ENCODE measurements at regions not wholly inside any gene's neighbourhood (a gene's known extent, or its start where the extent isn't known, plus 50 kb on each side); places are given as distances from the start of the nearest gene placed in this dataset.

DNA sequence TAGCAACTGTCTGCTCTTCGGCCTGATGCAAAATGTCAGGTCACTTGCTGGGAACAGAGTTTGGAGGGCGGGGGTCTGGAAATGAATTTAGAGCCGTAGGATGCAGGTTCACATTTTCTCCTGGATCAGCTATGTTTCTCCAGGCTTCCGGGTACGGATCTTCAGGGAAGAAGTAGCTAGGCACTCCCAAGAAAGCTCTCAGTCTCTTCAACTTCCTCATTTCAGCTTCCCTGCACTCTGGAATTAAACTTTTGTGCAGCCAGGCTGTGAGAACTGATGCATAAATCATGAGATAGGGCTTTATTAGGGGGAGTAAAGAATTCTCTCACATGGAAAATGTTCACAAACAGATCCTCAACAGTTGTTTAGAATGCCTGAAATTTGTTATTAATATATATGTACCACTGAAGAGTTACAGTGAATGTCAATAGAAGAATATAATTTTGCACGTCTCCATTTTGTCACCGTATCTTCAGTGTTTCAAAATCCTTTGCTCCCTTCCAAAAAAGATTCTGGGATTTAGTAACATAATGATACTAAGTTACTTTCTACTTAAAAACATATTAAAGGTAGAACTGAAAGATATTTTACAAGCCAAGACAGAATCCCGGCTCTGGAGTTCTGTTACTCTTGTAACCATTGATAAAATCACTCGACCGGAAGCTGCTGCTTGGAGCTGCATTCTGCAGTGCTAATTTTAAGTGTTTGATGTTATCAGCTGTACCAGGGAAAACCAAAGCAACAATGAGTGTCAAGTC is 178.5 kb upstream of the P2RY1 start:
- H3K9me3 ChIP-seq (ENCODE audit: control insufficient read depth, low read length) = no peaks in the 10 kb centered on the region
- no peaks in the 10 kb centered on the region for H3K4me1 ChIP-seq (ENCODE audit: control insufficient read depth, insufficient read depth, low read length)
- no peak overlapping the region for H3K9ac ChIP-seq (ENCODE audit: low read length)
- no peaks in the 10 kb centered on the region for H3K27me3 ChIP-seq (ENCODE audit: control insufficient read depth, insufficient read depth, low read length)
- H3K4me3 ChIP-seq (ENCODE audit: low read length) = no peak overlapping the region
- H3K36me3 ChIP-seq (ENCODE audit: control insufficient read depth, insufficient read depth, low read length) = no peaks in the 10 kb centered on the region

DNA sequence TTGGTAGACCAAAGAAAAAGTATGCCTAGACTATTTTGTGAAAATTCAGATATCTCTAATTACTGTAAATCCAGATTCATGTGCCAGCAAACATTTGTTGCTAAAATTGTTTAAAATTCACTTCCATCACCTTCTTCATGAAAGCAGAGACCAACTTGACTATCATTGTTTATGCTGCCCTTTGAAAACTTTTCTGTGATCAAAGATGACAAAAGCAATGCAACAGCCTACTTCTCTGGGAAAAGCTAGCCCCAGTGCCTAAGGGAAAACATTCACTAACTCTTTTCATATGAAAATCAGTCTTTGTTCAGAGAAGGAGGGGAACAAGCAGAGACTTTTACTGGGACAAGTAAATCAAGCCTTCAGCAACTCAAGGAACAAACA is 178.0 kb upstream of the P2RY1 start:
- H3K27me3 ChIP-seq (ENCODE audit: control insufficient read depth, insufficient read depth, low read length) = no peaks in the 10 kb centered on the region
- no peaks in the 10 kb centered on the region for H3K36me3 ChIP-seq (ENCODE audit: control insufficient read depth, insufficient read depth, low read length)
- no peak overlapping the region for H3K9ac ChIP-seq (ENCODE audit: low read length)
- H3K4me3 ChIP-seq (ENCODE audit: low read length) = no peak overlapping the region
- no peaks in the 10 kb centered on the region for H3K9me3 ChIP-seq (ENCODE audit: control insufficient read depth, low read length)
- H3K4me1 ChIP-seq (ENCODE audit: control insufficient read depth, insufficient read depth, low read length) = no peaks in the 10 kb centered on the region

DNA sequence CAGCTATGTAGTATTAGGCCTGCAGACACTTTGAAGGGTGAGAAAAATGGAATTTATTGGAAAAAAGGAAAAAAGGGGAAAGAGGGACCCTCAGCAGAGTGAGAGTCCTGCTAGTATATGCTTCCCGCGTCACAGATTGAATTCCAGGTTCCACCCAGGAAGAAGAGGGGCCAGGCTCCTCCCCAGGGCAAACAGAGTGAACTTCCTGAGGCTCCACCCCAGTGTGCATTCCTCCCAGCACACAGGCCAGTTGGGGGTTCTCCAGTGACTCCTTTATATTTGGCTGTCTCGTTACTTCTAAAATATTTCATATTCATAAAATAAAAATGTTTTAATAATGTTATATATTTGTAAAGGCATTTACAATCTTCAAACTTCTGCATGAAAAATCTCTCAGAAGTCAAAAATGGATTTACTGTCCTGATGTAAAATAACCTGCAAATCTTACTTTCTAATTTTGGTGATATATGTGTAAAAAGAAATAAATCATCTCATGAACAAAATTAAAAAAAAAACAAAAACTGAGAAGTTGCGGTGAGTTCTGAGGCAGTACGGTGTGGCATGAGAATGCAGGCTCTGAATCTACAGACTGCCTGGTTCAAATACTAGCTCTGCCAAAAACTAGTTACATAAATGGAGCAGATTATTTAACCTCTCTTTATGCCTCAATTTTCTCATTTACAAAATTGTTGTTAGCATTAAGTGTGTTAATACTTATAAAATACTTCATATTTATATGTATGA is 175.8 kb upstream of the P2RY1 start:
- Histone ChIP-seq H3K9me3 (ENCODE audit: control insufficient read depth, low read length) (no peaks in the 10 kb centered on the region), H3K9ac (ENCODE audit: low read length) (no peak overlapping the region), H3K4me3 (ENCODE audit: low read length) (no peak overlapping the region), H3K27me3 (ENCODE audit: control insufficient read depth, insufficient read depth, low read length) (no peaks in the 10 kb centered on the region), H3K36me3 (ENCODE audit: control insufficient read depth, insufficient read depth, low read length) (no peaks in the 10 kb centered on the region), H3K4me1 (ENCODE audit: control insufficient read depth, insufficient read depth, low read length) (no peaks in the 10 kb centered on the region)

DNA sequence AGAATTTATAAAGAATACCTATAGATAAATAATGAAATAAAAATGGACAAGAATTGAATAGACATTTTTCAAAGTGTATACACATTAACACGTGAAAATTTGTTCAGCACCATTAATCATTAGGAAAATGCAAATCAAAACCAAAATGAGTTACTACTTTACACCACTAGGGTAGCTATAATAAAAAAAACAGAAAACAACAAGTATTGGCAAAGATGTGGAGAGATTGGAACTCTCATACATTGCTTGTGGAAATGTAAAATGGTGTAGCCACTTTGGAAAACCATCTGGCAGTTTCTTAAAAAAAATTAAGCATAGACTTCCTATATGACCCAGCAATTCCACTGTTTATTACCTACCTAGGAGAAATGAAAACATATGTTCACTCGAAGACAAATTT is 172.8 kb upstream of the P2RY1 start:
- Histone ChIP-seq H3K9me3 (ENCODE audit: control insufficient read depth, low read length) (no peaks in the 10 kb centered on the region), H3K9ac (ENCODE audit: low read length) (no peak overlapping the region), H3K4me1 (ENCODE audit: control insufficient read depth, insufficient read depth, low read length) (no peaks in the 10 kb centered on the region), H3K4me3 (ENCODE audit: low read length) (no peak overlapping the region), H3K36me3 (ENCODE audit: control insufficient read depth, insufficient read depth, low read length) (no peaks in the 10 kb centered on the region), H3K27me3 (ENCODE audit: control insufficient read depth, insufficient read depth, low read length) (no peaks in the 10 kb centered on the region)

- Histone ChIP-seq H3K9me3 (ENCODE audit: control insufficient read depth, low read length) (no peaks in the 10 kb centered on the region), H3K27me3 (ENCODE audit: control insufficient read depth, insufficient read depth, low read length) (no peaks in the 10 kb centered on the region), H3K4me1 (ENCODE audit: control insufficient read depth, insufficient read depth, low read length) (no peaks in the 10 kb centered on the region), H3K9ac (ENCODE audit: low read length) (no peak overlapping the region), H3K4me3 (ENCODE audit: low read length) (no peak overlapping the region), H3K36me3 (ENCODE audit: control insufficient read depth, insufficient read depth, low read length) (no peaks in the 10 kb centered on the region)
Measured at GRCh38 chr3:152664766-152665165, 170.2 kb upstream of the P2RY1 start.

DNA sequence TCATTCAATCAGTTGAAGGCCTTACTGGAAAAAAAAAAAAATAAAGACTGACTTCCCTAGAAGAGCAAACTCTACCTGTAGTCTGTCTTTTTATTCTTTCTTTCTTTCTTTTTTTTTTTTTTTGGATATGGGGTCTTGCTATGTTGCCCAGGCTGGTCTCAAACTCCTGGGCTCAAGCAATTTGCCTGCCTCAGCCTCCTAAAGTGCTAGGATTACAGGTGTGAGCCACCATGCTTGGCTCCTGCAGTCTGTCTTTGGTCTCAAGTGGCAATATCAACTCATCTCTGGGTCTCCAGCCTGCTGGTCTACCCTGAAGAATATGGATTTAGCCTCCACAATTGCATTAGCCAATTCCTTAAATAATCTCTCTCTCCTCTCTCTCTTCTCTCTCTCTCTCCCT is 167.7 kb upstream of the P2RY1 start:
- H3K4me3 ChIP-seq (ENCODE audit: low read length) = no peak overlapping the region
- H3K4me1 ChIP-seq (ENCODE audit: control insufficient read depth, insufficient read depth, low read length) = no peaks in the 10 kb centered on the region
- no peaks in the 10 kb centered on the region for H3K9me3 ChIP-seq (ENCODE audit: control insufficient read depth, low read length)
- no peaks in the 10 kb centered on the region for H3K36me3 ChIP-seq (ENCODE audit: control insufficient read depth, insufficient read depth, low read length)
- no peak overlapping the region for H3K9ac ChIP-seq (ENCODE audit: low read length)
- H3K27me3 ChIP-seq (ENCODE audit: control insufficient read depth, insufficient read depth, low read length) = no peaks in the 10 kb centered on the region

GRCh38 chr3:152669560-152669959 is 165.4 kb upstream of the P2RY1 start:
- no peaks in the 10 kb centered on the region for H3K36me3 ChIP-seq (ENCODE audit: control insufficient read depth, insufficient read depth, low read length)
- no peaks in the 10 kb centered on the region for H3K4me1 ChIP-seq (ENCODE audit: control insufficient read depth, insufficient read depth, low read length)
- H3K27me3 ChIP-seq (ENCODE audit: control insufficient read depth, insufficient read depth, low read length) = no peaks in the 10 kb centered on the region
- no peaks in the 10 kb centered on the region for H3K9me3 ChIP-seq (ENCODE audit: control insufficient read depth, low read length)
- no peak overlapping the region for H3K4me3 ChIP-seq (ENCODE audit: low read length)
- no peak overlapping the region for H3K9ac ChIP-seq (ENCODE audit: low read length)

GRCh38 chr3:152671446-152672319 is 163.2 kb upstream of the P2RY1 start:
- H3K4me3 ChIP-seq (ENCODE audit: low read length) = no peak overlapping the region
- no peaks in the 10 kb centered on the region for H3K9me3 ChIP-seq (ENCODE audit: control insufficient read depth, low read length)
- no peaks in the 10 kb centered on the region for H3K4me1 ChIP-seq (ENCODE audit: control insufficient read depth, insufficient read depth, low read length)
- H3K27me3 ChIP-seq (ENCODE audit: control insufficient read depth, insufficient read depth, low read length) = no peaks in the 10 kb centered on the region
- H3K36me3 ChIP-seq (ENCODE audit: control insufficient read depth, insufficient read depth, low read length) = no peaks in the 10 kb centered on the region
- H3K9ac ChIP-seq (ENCODE audit: low read length) = no peak overlapping the region

GRCh38 chr3:152672320-152672649 is 162.6 kb upstream of the P2RY1 start:
- Histone ChIP-seq H3K4me3 (ENCODE audit: low read length) (no peak overlapping the region), H3K9ac (ENCODE audit: low read length) (no peak overlapping the region), H3K9me3 (ENCODE audit: control insufficient read depth, low read length) (no peaks in the 10 kb centered on the region), H3K27me3 (ENCODE audit: control insufficient read depth, insufficient read depth, low read length) (no peaks in the 10 kb centered on the region), H3K4me1 (ENCODE audit: control insufficient read depth, insufficient read depth, low read length) (no peaks in the 10 kb centered on the region), H3K36me3 (ENCODE audit: control insufficient read depth, insufficient read depth, low read length) (no peaks in the 10 kb centered on the region)

DNA sequence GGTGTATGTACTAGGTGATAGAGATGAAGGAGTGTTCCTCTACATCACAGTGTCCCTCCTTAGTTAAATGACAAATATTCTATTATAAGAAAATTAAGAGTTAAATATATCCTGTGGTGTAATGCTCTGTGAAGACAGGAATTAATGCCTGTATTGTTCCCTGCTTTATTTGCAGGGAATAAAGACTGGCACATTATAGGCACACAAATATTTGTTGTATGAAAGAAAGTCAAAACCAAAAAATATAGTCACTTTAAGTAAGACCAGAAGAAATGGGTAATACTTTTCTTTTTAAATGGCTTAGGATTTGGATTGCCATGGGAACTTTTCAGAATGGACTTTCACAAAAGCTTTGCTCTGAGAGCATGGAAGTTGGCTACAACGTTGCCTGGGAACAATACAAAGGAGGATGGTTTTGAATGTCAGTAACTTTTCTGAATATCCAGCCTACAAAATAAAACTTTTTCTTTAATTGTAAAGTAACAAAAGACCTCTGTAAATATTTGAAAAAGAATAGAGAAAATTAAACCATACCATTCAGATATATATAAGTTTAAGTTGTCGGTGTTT is 158.0 kb upstream of the P2RY1 start:
- Histone ChIP-seq H3K36me3 (ENCODE audit: control insufficient read depth, insufficient read depth, low read length) (no peaks in the 10 kb centered on the region), H3K9me3 (ENCODE audit: control insufficient read depth, low read length) (no peaks in the 10 kb centered on the region), H3K4me3 (ENCODE audit: low read length) (no peak overlapping the region)

DNA sequence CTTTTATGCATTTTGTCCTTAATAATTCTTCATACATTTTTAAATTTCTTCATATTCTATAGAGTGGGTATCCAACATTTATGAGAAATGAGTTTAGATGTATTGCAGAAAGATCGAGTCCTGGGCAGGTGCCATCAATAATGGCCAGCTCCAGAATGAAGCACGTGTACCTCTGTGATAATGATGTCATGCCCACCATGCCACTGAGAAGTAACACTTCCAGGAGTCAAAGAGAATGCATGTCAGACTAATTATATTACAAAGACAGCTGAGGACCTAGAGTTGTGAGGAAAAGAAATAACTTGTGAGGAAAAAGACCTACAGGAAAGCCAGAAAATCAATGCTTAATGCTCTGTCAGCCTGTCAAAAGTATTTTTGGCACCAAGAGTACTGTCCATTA is 157.4 kb upstream of the P2RY1 start:
- no peaks in the 10 kb centered on the region for H3K36me3 ChIP-seq (ENCODE audit: control insufficient read depth, insufficient read depth, low read length)
- H3K4me1 ChIP-seq (ENCODE audit: control insufficient read depth, insufficient read depth, low read length) = no peaks in the 10 kb centered on the region
- no peaks in the 10 kb centered on the region for H3K27me3 ChIP-seq (ENCODE audit: control insufficient read depth, insufficient read depth, low read length)
- no peaks in the 10 kb centered on the region for H3K9me3 ChIP-seq (ENCODE audit: control insufficient read depth, low read length)
- no peak overlapping the region for H3K9ac ChIP-seq (ENCODE audit: low read length)
- H3K4me3 ChIP-seq (ENCODE audit: low read length) = no peak overlapping the region

More for the DNA sequence above, 158.0 kb upstream of the P2RY1 start:
- H3K9ac ChIP-seq (ENCODE audit: low read length) = no peak overlapping the region
- H3K27me3 ChIP-seq (ENCODE audit: control insufficient read depth, insufficient read depth, low read length) = no peaks in the 10 kb centered on the region
- no peaks in the 10 kb centered on the region for H3K4me1 ChIP-seq (ENCODE audit: control insufficient read depth, insufficient read depth, low read length)

GRCh38 chr3:152682477-152682876 is 152.5 kb upstream of the P2RY1 start:
- H3K27me3 ChIP-seq (ENCODE audit: control insufficient read depth, insufficient read depth, low read length) = no peaks in the 10 kb centered on the region
- H3K4me1 ChIP-seq (ENCODE audit: control insufficient read depth, insufficient read depth, low read length) = no peaks in the 10 kb centered on the region

More at GRCh38 chr3:152682477-152682876, 152.5 kb upstream of the P2RY1 start:
- Histone ChIP-seq H3K9me3 (ENCODE audit: control insufficient read depth, low read length) (no peaks in the 10 kb centered on the region), H3K4me3 (ENCODE audit: low read length) (no peak overlapping the region), H3K9ac (ENCODE audit: low read length) (no peak overlapping the region), H3K36me3 (ENCODE audit: control insufficient read depth, insufficient read depth, low read length) (no peaks in the 10 kb centered on the region)
